Keratinocyte (primary cell): ENCODE measurements at regions not wholly inside any gene's neighbourhood (a gene's known extent, or its start where the extent isn't known, plus 50 kb on each side); places are given as distances from the start of the nearest gene placed in this dataset.
A peak's percentile ranks its signal among the peaks of the same experiment; 100 is the strongest.

Experiments
- DNase-seq: peaks from one replicate; pipeline ENCODE4 v3.0.0-alpha.2; 2011; ENCODE audit warnings: low read depth, missing footprints, low spot score
- FAIRE-seq: peaks from 2 replicates; lab custom pipeline; 2011; peaks lifted over from hg19 to GRCh38; lab: Jason Lieb, UNC
- H2AFZ ChIP-seq: 2 replicates; pipeline ENCODE4 v1.6.0; 2012; ENCODE audit warnings: low read length, control low read depth, inconsistent platforms; ENCODE audit not compliant: control insufficient read depth
- H3K27ac ChIP-seq: 2 replicates; pipeline ENCODE4 v1.5.1; 2011; ENCODE audit warnings: low read length; ENCODE audit not compliant: control insufficient read depth, insufficient read depth
- H3K27me3 ChIP-seq: 3 replicates; pipeline ENCODE4 v1.6.0; 2011; ENCODE audit warnings: low read length; ENCODE audit not compliant: control insufficient read depth, insufficient read depth; ENCODE audit errors: extremely low read depth
- H3K36me3 ChIP-seq, 2 experiments: 2 replicates in 1 of 2; 3 replicates in 1 of 2; pipeline ENCODE4 v1.5.1; 2011; ENCODE audit warnings: low read length in 2 of 2, mild to moderate bottlenecking in 1 of 2; ENCODE audit not compliant: control insufficient read depth in 2 of 2, insufficient read depth in 2 of 2; ENCODE audit errors: extremely low read depth in 1 of 2
- H3K4me1 ChIP-seq: 3 replicates; pipeline ENCODE4 v1.5.1; 2011; ENCODE audit warnings: low read length; ENCODE audit not compliant: control insufficient read depth, insufficient read depth; ENCODE audit errors: extremely low read depth
- H3K4me2 ChIP-seq: 3 replicates; pipeline ENCODE4 v1.6.0; 2011; ENCODE audit warnings: low read depth, low read length; ENCODE audit not compliant: control insufficient read depth, insufficient read depth; ENCODE audit errors: extremely low read depth
- H3K4me3 ChIP-seq, 3 experiments: fragments of 200-600 bp in 1 of 3; sonication (generic) in 1 of 3; 2 replicates in 2 of 3; 3 replicates in 1 of 3; pipeline ENCODE4 v1.5.1; 2011 to 2016; ENCODE audit warnings: low read length in 3 of 3, mild to moderate bottlenecking in 3 of 3, control low read depth in 2 of 3, inconsistent platforms in 1 of 3, low read depth in 1 of 3, mixed read lengths in 1 of 3, mixed run types in 1 of 3, moderate library complexity in 1 of 3; ENCODE audit not compliant: control insufficient read depth in 2 of 3, insufficient read depth in 2 of 3; ENCODE audit errors: extremely low read depth in 1 of 3
- H3K79me2 ChIP-seq: 2 replicates; pipeline ENCODE4 v1.6.0; 2012; ENCODE audit warnings: low read length; ENCODE audit not compliant: control insufficient read depth, insufficient read depth
- H3K9ac ChIP-seq: 3 replicates; pipeline ENCODE4 v1.6.0; 2011; ENCODE audit warnings: low read length; ENCODE audit not compliant: control insufficient read depth, insufficient read depth; ENCODE audit errors: extremely low read depth
- H3K9me1 ChIP-seq: 3 replicates; pipeline ENCODE4 v1.6.0; 2011; ENCODE audit warnings: low read length; ENCODE audit not compliant: control insufficient read depth, insufficient read depth; ENCODE audit errors: extremely low read depth
- H3K9me3 ChIP-seq: 2 replicates; pipeline ENCODE4 v1.5.1; 2012; ENCODE audit warnings: low read depth, low read length; ENCODE audit not compliant: control insufficient read depth
- H4K20me1 ChIP-seq: 3 replicates; pipeline ENCODE4 v1.6.0; 2011; ENCODE audit warnings: low read length; ENCODE audit not compliant: control insufficient read depth, insufficient read depth; ENCODE audit errors: extremely low read depth
- EZH2 ChIP-seq: IDR thresholded peaks from one replicate; pipeline ENCODE4 v1.6.1; 2012; ENCODE audit warnings: inconsistent platforms, mild to moderate bottlenecking, low read length, moderate library complexity
- dilution Hi-C: fragments of 300-500 bp; cut with MboI; formaldehyde crosslinking; loops from one replicate; pipeline ENCODE4 v1.7.0; 2020; ENCODE audit warnings: low sequenced_read_pairs; ENCODE audit not compliant: extremely low pct_ligation_motif_present
- TF ChIP-seq, protein P1 (sequence below), 3 experiments: IDR thresholded peaks in 1 of 3; conservative IDR thresholded peaks in 1 of 3; optimal IDR thresholded peaks in 1 of 3; 2 replicates in 2 of 3; 3 replicates in 1 of 3; pipeline versions ENCODE3 to v1.5.1; 2011; ENCODE audit warnings: low read length in 3 of 3, mild to moderate bottlenecking in 3 of 3, moderate library complexity in 2 of 3, control low read depth in 1 of 3, inconsistent platforms in 1 of 3; ENCODE audit not compliant: insufficient read depth in 2 of 3; ENCODE audit errors: extremely low read depth in 1 of 3

GRCh38 chr10:29714096-29714874 lies 79.5 kb upstream of the SVIL start:
- no peak for TF ChIP-seq EZH2
- TF ChIP-seq, protein P1, sequence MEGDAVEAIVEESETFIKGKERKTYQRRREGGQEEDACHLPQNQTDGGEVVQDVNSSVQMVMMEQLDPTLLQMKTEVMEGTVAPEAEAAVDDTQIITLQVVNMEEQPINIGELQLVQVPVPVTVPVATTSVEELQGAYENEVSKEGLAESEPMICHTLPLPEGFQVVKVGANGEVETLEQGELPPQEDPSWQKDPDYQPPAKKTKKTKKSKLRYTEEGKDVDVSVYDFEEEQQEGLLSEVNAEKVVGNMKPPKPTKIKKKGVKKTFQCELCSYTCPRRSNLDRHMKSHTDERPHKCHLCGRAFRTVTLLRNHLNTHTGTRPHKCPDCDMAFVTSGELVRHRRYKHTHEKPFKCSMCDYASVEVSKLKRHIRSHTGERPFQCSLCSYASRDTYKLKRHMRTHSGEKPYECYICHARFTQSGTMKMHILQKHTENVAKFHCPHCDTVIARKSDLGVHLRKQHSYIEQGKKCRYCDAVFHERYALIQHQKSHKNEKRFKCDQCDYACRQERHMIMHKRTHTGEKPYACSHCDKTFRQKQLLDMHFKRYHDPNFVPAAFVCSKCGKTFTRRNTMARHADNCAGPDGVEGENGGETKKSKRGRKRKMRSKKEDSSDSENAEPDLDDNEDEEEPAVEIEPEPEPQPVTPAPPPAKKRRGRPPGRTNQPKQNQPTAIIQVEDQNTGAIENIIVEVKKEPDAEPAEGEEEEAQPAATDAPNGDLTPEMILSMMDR (optimal IDR thresholded peaks at IDR 0.05 in 1 of 3, IDR thresholded peaks at IDR 0.05 in 1 of 3, conservative IDR thresholded peaks at IDR 0.05 in 1 of 3; ENCODE audit: extremely low read depth in 1 of 3, insufficient read depth in 2 of 3, low read length in 3 of 3), result no peak
- Histone ChIP-seq H3K4me2 (peak overlapping the region; percentile 60), H3K36me3 (peaks cover 0 to 2% of the 10 kb centered on the region in 2 experiments), H2AFZ (peak overlapping the region; percentile 19), H3K4me3 (no peak overlapping the region), H3K9me1 (peaks cover 2% of the 10 kb centered on the region), H3K27me3 (no peaks in the 10 kb centered on the region), H4K20me1 (no peaks in the 10 kb centered on the region), H3K9ac (peak overlapping the region; percentile 60), H3K27ac (peak overlapping the region; percentile 84), H3K79me2 (peaks cover 61% of the 10 kb centered on the region), H3K4me1 (peaks cover 25% of the 10 kb centered on the region), H3K9me3 (no peaks in the 10 kb centered on the region)
- dilution Hi-C loops, result no loop called here
- peak; percentile 56 for DNase-seq
- FAIRE-seq, result peak; percentile 76

- Histone ChIP-seq H3K79me2 (peaks cover 59% of the 10 kb centered on the region), H2AFZ (no peak overlapping the region), H3K4me2 (no peak overlapping the region), H3K4me3 (no peak overlapping the region), H3K9me1 (peaks cover 2% of the 10 kb centered on the region), H3K9ac (no peak overlapping the region), H3K9me3 (no peaks in the 10 kb centered on the region), H4K20me1 (no peaks in the 10 kb centered on the region), H3K4me1 (peaks cover 25% of the 10 kb centered on the region), H3K27me3 (no peaks in the 10 kb centered on the region), H3K36me3 (peaks cover 0 to 2% of the 10 kb centered on the region in 2 experiments), H3K27ac (peak overlapping the region; percentile 84)
- DNase-seq, result no peak
- TF ChIP-seq, protein P1 (optimal IDR thresholded peaks at IDR 0.05 in 1 of 3, IDR thresholded peaks at IDR 0.05 in 1 of 3, conservative IDR thresholded peaks at IDR 0.05 in 1 of 3; ENCODE audit: extremely low read depth in 1 of 3, insufficient read depth in 2 of 3, low read length in 3 of 3), result no peak
- FAIRE-seq, result no peak
- dilution Hi-C loops, result no loop called here
Observed at GRCh38 chr10:29713450-29713849, 78.7 kb upstream of the SVIL start.
